SK-N-SH treated with all-trans-retinoic acid at 6 μM for 48 hours (cell line): ENCODE measurements at regions not wholly inside any gene's neighbourhood (a gene's known extent, or its start where the extent isn't known, plus 50 kb on each side); places are given as distances from the start of the nearest gene placed in this dataset.

Experiments
- ATAC-seq: fragments of 200-7000 bp; cut with Tn5 transposase; 3 replicates; pipeline ENCODE4 v1.9.1; 2020; ENCODE audit warnings: mild to moderate bottlenecking, moderate library complexity
- ARNTL ChIP-seq: fragments of 450-650 bp; formaldehyde crosslinking; IDR thresholded peaks from 2 replicates; pipeline ENCODE4 v1.5.0; 2020; ENCODE audit warnings: low read depth, mild to moderate bottlenecking, moderate library complexity, borderline replicate concordance
- BACH2 ChIP-seq: fragments of 250-450 bp; sonication (Bioruptor Pico); IDR thresholded peaks from 2 replicates; pipeline ENCODE4 v1.9.0; 2021; ENCODE audit warnings: mild to moderate bottlenecking, borderline replicate concordance
- CSDC2 ChIP-seq: fragments of 250-450 bp; sonication (Bioruptor Pico); IDR thresholded peaks from 2 replicates; pipeline ENCODE4 v1.5.0; 2020; ENCODE audit warnings: mild to moderate bottlenecking, moderate library complexity
- CSRNP3 ChIP-seq: fragments of 250-450 bp; sonication (Bioruptor Pico); IDR thresholded peaks from 2 replicates; pipeline ENCODE4 v1.5.1; 2021; ENCODE audit warnings: mild to moderate bottlenecking, moderate library complexity
- ESRRG ChIP-seq: fragments of 250-450 bp; sonication (Bioruptor Pico); IDR thresholded peaks from 2 replicates; pipeline ENCODE4 v1.6.1; 2021; ENCODE audit warnings: mild to moderate bottlenecking
- GLIS3 ChIP-seq: fragments of 250-450 bp; sonication (Bioruptor Pico); IDR thresholded peaks from 2 replicates; pipeline ENCODE4 v1.5.0; 2020; ENCODE audit warnings: mild to moderate bottlenecking, moderate library complexity
- ISL1 ChIP-seq: fragments of 250-450 bp; sonication (Bioruptor Pico); IDR thresholded peaks from 2 replicates; pipeline ENCODE4 v2.1.2; 2022; ENCODE audit warnings: mild to moderate bottlenecking, moderate library complexity
- OSR1 ChIP-seq: fragments of 250-450 bp; sonication (Bioruptor Pico); IDR thresholded peaks from 2 replicates; pipeline ENCODE4 v1.8.0; 2022; ENCODE audit warnings: moderate library complexity, mild to moderate bottlenecking, inconsistent platforms
- PATZ1 ChIP-seq: fragments of 250-450 bp; sonication (Bioruptor Pico); IDR thresholded peaks from 2 replicates; pipeline ENCODE4 v1.8.0; 2020; ENCODE audit warnings: mild to moderate bottlenecking, moderate library complexity, borderline replicate concordance
- PPARA ChIP-seq: fragments of 250-450 bp; sonication (Bioruptor Pico); IDR thresholded peaks from 2 replicates; pipeline ENCODE4 v1.5.0; 2020; ENCODE audit warnings: mild to moderate bottlenecking, borderline replicate concordance
- RARB ChIP-seq: fragments of 250-450 bp; sonication (Bioruptor Pico); IDR thresholded peaks from 2 replicates; pipeline ENCODE4 v1.8.0; 2021; ENCODE audit warnings: mild to moderate bottlenecking, moderate library complexity
- TCF4 ChIP-seq: fragments of 250-450 bp; sonication (Bioruptor Pico); IDR thresholded peaks from 2 replicates; pipeline ENCODE4 v1.8.0; 2021; ENCODE audit warnings: mild to moderate bottlenecking, moderate library complexity, borderline replicate concordance
- TOX ChIP-seq: fragments of 250-450 bp; sonication (Bioruptor Pico); IDR thresholded peaks from 2 replicates; pipeline ENCODE4 v1.8.0; 2021; ENCODE audit warnings: mild to moderate bottlenecking, moderate library complexity, borderline replicate concordance
- ZC3H10 ChIP-seq: fragments of 250-450 bp; sonication (Bioruptor Pico); IDR thresholded peaks from 2 replicates; pipeline ENCODE4 v1.5.1; 2021; ENCODE audit warnings: mild to moderate bottlenecking, moderate library complexity
- ZFP3 ChIP-seq: fragments of 250-450 bp; sonication (Bioruptor Pico); IDR thresholded peaks from 2 replicates; pipeline ENCODE4 v1.5.0; 2020; ENCODE audit warnings: mild to moderate bottlenecking, moderate library complexity
- ZFP30 ChIP-seq: fragments of 450-650 bp; formaldehyde crosslinking; IDR thresholded peaks from 2 replicates; pipeline ENCODE4 v1.5.0; 2022; ENCODE audit warnings: mild to moderate bottlenecking, moderate library complexity
- ZNF565 ChIP-seq: fragments of 450-650 bp; formaldehyde crosslinking; conservative IDR thresholded peaks from 2 replicates; pipeline ENCODE4 v1.5.0; 2020; ENCODE audit warnings: low read depth, mild to moderate bottlenecking, moderate library complexity
- ZNF8 ChIP-seq: fragments of 450-650 bp; formaldehyde crosslinking; IDR thresholded peaks from 2 replicates; pipeline ENCODE4 v1.5.0; 2020; ENCODE audit warnings: mild to moderate bottlenecking, moderate library complexity
- TF ChIP-seq, protein P1 (sequence below): fragments of 250-450 bp; sonication (Bioruptor Pico); IDR thresholded peaks from 2 replicates; pipeline ENCODE4 v1.5.1; 2020; ENCODE audit warnings: low read depth, mild to moderate bottlenecking, moderate library complexity
- TF ChIP-seq, protein P2 (sequence below): fragments of 250-450 bp; sonication (Bioruptor Pico); IDR thresholded peaks from 2 replicates; pipeline ENCODE4 v1.8.0; 2021; ENCODE audit warnings: low read depth, mild to moderate bottlenecking, moderate library complexity, borderline replicate concordance
- TF ChIP-seq, protein P3 (sequence below): fragments of 250-450 bp; sonication (Bioruptor Pico); IDR thresholded peaks from 2 replicates; pipeline ENCODE4 v1.5.0; 2020; ENCODE audit warnings: mild to moderate bottlenecking, moderate library complexity

DNA sequence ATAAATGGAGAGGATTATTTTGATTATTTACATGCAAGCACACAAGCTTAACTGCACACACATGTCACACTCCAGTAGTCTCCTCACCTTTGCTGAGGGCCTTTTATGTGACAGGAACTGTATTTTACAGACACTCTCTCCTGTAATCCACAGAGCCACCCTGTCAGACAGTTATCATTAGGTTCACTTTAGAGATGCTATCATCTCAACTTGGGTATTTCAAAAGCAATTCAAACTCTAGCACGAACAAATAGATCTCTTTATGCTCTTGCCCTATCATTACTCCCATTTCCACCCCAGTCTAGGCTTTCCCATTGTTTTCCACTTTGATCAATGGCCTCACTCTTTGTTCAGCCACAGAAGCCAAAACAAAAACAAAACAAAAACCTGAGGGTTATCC lies 281.2 kb upstream of the EPHA4 start:
- TF ChIP-seq ARNTL (CRISPR knock-in tag) = no peak
- TF ChIP-seq, protein P1, sequence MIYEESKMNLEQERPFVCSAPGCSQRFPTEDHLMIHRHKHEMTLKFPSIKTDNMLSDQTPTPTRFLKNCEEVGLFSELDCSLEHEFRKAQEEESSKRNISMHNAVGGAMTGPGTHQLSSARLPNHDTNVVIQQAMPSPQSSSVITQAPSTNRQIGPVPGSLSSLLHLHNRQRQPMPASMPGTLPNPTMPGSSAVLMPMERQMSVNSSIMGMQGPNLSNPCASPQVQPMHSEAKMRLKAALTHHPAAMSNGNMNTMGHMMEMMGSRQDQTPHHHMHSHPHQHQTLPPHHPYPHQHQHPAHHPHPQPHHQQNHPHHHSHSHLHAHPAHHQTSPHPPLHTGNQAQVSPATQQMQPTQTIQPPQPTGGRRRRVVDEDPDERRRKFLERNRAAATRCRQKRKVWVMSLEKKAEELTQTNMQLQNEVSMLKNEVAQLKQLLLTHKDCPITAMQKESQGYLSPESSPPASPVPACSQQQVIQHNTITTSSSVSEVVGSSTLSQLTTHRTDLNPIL (CRISPR knock-in tag) = no peak
- no peak for TF ChIP-seq ZC3H10 (CRISPR knock-in tag)
- no peak for TF ChIP-seq ZNF8 (CRISPR knock-in tag)
- no peak for TF ChIP-seq CSDC2 (CRISPR knock-in tag)
- no peak for TF ChIP-seq ESRRG (CRISPR knock-in tag)
- no peak for TF ChIP-seq TOX
- TF ChIP-seq ZFP3 (CRISPR knock-in tag) = no peak
- no peak for TF ChIP-seq GLIS3 (CRISPR knock-in tag)
- no peak for TF ChIP-seq PATZ1
- TF ChIP-seq RARB (CRISPR knock-in tag) = no peak
- TF ChIP-seq TCF4 = no peak
- TF ChIP-seq ZNF565 = no peak
- no peak for TF ChIP-seq ZFP30 (CRISPR knock-in tag)
- TF ChIP-seq OSR1 (CRISPR knock-in tag) = no peak
- TF ChIP-seq, protein P2, sequence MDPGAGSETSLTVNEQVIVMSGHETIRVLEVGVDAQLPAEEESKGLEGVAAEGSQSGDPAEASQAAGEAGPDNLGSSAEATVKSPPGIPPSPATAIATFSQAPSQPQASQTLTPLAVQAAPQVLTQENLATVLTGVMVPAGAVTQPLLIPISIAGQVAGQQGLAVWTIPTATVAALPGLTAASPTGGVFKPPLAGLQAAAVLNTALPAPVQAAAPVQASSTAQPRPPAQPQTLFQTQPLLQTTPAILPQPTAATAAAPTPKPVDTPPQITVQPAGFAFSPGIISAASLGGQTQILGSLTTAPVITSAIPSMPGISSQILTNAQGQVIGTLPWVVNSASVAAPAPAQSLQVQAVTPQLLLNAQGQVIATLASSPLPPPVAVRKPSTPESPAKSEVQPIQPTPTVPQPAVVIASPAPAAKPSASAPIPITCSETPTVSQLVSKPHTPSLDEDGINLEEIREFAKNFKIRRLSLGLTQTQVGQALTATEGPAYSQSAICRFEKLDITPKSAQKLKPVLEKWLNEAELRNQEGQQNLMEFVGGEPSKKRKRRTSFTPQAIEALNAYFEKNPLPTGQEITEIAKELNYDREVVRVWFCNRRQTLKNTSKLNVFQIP (CRISPR knock-in tag) = no peak
- TF ChIP-seq CSRNP3 (CRISPR knock-in tag) = no peak
- TF ChIP-seq ISL1 (CRISPR knock-in tag) = no peak
- TF ChIP-seq PPARA (CRISPR knock-in tag) = no peak
- ATAC-seq = no peak

- TF ChIP-seq BACH2 (CRISPR knock-in tag) (no peak), ZNF565 (no peak), RARB (CRISPR knock-in tag) (no peak), TCF4 (no peak), ZFP30 (CRISPR knock-in tag) (no peak), ARNTL (CRISPR knock-in tag) (no peak), ZFP3 (CRISPR knock-in tag) (no peak), GLIS3 (CRISPR knock-in tag) (no peak), PATZ1 (no peak), PPARA (CRISPR knock-in tag) (no peak)
- TF ChIP-seq, protein P3, sequence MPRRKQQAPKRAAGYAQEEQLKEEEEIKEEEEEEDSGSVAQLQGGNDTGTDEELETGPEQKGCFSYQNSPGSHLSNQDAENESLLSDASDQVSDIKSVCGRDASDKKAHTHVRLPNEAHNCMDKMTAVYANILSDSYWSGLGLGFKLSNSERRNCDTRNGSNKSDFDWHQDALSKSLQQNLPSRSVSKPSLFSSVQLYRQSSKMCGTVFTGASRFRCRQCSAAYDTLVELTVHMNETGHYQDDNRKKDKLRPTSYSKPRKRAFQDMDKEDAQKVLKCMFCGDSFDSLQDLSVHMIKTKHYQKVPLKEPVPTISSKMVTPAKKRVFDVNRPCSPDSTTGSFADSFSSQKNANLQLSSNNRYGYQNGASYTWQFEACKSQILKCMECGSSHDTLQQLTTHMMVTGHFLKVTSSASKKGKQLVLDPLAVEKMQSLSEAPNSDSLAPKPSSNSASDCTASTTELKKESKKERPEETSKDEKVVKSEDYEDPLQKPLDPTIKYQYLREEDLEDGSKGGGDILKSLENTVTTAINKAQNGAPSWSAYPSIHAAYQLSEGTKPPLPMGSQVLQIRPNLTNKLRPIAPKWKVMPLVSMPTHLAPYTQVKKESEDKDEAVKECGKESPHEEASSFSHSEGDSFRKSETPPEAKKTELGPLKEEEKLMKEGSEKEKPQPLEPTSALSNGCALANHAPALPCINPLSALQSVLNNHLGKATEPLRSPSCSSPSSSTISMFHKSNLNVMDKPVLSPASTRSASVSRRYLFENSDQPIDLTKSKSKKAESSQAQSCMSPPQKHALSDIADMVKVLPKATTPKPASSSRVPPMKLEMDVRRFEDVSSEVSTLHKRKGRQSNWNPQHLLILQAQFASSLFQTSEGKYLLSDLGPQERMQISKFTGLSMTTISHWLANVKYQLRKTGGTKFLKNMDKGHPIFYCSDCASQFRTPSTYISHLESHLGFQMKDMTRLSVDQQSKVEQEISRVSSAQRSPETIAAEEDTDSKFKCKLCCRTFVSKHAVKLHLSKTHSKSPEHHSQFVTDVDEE (CRISPR knock-in tag) = no peak
- ATAC-seq = no peak
These were observed 279.5 kb upstream of the EPHA4 start for GRCh38 chr2:221851531-221852045.
